ENCODE measurements at regions not wholly inside any gene's neighbourhood (a gene's known extent, or its start where the extent isn't known, plus 50 kb on each side); places are given as distances from the start of the nearest gene placed in this dataset.

DNA sequence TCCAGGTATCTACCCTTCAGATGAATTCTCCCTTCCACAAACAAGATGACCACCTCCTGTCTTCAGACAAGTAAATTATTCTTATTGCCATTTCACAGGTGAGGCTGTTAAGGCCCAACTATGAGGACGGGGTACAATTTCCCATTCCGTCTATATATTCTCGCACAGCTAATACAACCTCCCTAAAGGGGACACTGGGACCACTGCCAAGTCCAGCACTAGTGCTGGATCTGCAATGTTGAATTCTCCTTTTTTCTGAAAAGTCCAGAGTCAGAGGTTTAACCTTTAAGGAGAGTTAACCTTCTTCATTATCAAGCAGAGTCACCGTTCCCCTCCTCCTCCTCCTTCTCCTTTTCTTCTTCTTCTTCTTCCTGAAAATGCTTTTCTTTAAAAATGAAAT is 130.4 kb upstream of the PARP11 start:
- TF ChIP-seq YY1 (IDR thresholded peaks at IDR 0.05; ENCODE audit: insufficient read depth, insufficient read length) (no peak), SUZ12 (IDR thresholded peaks at IDR 0.05; ENCODE audit: extremely low read depth, insufficient read depth, insufficient read length) (no peak)
